Body of pancreas (tissue), 4 donors: ENCODE measurements at regions not wholly inside any gene's neighbourhood (a gene's known extent, or its start where the extent isn't known, plus 50 kb on each side); places are given as distances from the start of the nearest gene placed in this dataset.

ENCODE experiments used
- ATAC-seq: fragments of 150-250 bp; one replicate; pipeline ENCODE4 v1.9.1; 2016
- DNase-seq, 4 donors: peaks; one replicate each; pipeline ENCODE4 v3.0.0-alpha.2; 2019
- H3K27ac ChIP-seq, 4 donors: fragments of 200-600 bp; sonication (generic); 1 replicate in 3 of 4; 2 replicates in 1 of 4; pipeline versions ENCODE4 v1.5.1 to v1.6.1; 2016 to 2019; ENCODE audit warnings: mild to moderate bottlenecking in 1 of 4, mixed read lengths in 1 of 4, moderate library complexity in 1 of 4
- H3K27me3 ChIP-seq, 2 donors: fragments of 200-600 bp; sonication (generic); one replicate each; pipeline ENCODE4 v1.6.0; 2016; ENCODE audit warnings: mild to moderate bottlenecking in 1 of 2
- H3K36me3 ChIP-seq, 2 donors: fragments of 200-600 bp; sonication (generic); replicated peaks in 1 of 2; 2 replicates each; pipeline ENCODE4 v1.5.1; 2016; ENCODE audit warnings: low read depth in 2 of 2; ENCODE audit not compliant: insufficient read depth in 1 of 2
- H3K4me1 ChIP-seq: fragments of 200-600 bp; sonication (generic); one replicate; pipeline ENCODE4 v1.6.0; 2016
- H3K4me3 ChIP-seq, 2 donors: fragments of 200-600 bp; sonication (generic); 1 replicate in 1 of 2; 2 replicates in 1 of 2; pipeline ENCODE4 v1.5.1; 2016 to 2019
- H3K9me3 ChIP-seq, 3 donors: fragments of 200-600 bp; sonication (generic); 1 replicate in 2 of 3; 2 replicates in 1 of 3; pipeline ENCODE4 v1.5.1; 2016
- POLR2A ChIP-seq, 3 donors: fragments of 450-650 bp; IDR thresholded peaks; one replicate each; pipeline ENCODE4 v1.6.1; 2016; ENCODE audit warnings: antibody characterized with exemption in 3 of 3, mild to moderate bottlenecking in 2 of 3
- WGBS, 2 donors: methylation state at CpG; one replicate each; pipeline ENCODE4 v1.1.5; 2017; 5-methylcytosine and 5-hydroxymethylcytosine counted together
- intact Hi-C: fragments of 100-400 bp; cut with DNase I; formaldehyde crosslinking; loops from one replicate; pipeline ENCODE4 v1.15.1; 2023
- TF ChIP-seq, protein P1 (sequence below), 7 experiments: fragments of 450-650 bp in 4 of 7; fragments of 200-600 bp in 3 of 7; sonication (generic) in 3 of 7; IDR thresholded peaks; one replicate each; pipeline ENCODE4 v1.5.1; 2016 to 2019; ENCODE audit warnings: antibody characterized with exemption in 7 of 7

- no peaks in the 10 kb centered on the region for H3K27me3 ChIP-seq
- no peaks in the 10 kb centered on the region for H3K36me3 ChIP-seq
- intact Hi-C loops: no loop called here
- DNase-seq (no peak), ATAC-seq (no peak)
- H3K4me1 ChIP-seq: no peaks in the 10 kb centered on the region
- no peak overlapping the region for H3K27ac ChIP-seq
- TF ChIP-seq, protein P1, sequence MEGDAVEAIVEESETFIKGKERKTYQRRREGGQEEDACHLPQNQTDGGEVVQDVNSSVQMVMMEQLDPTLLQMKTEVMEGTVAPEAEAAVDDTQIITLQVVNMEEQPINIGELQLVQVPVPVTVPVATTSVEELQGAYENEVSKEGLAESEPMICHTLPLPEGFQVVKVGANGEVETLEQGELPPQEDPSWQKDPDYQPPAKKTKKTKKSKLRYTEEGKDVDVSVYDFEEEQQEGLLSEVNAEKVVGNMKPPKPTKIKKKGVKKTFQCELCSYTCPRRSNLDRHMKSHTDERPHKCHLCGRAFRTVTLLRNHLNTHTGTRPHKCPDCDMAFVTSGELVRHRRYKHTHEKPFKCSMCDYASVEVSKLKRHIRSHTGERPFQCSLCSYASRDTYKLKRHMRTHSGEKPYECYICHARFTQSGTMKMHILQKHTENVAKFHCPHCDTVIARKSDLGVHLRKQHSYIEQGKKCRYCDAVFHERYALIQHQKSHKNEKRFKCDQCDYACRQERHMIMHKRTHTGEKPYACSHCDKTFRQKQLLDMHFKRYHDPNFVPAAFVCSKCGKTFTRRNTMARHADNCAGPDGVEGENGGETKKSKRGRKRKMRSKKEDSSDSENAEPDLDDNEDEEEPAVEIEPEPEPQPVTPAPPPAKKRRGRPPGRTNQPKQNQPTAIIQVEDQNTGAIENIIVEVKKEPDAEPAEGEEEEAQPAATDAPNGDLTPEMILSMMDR (IDR thresholded peaks at IDR 0.05): no peak
- no peak for TF ChIP-seq POLR2A (IDR thresholded peaks at IDR 0.05)
- no peak overlapping the region for H3K4me3 ChIP-seq
- 37 to 47% methylated on average over 5 of the region's 5 CpGs for WGBS, 2 donors
- H3K9me3 ChIP-seq: no peaks in the 10 kb centered on the region
Observed at GRCh38 chr4:112860830-112861690, 188.4 kb upstream of the ANK2 start.

DNA sequence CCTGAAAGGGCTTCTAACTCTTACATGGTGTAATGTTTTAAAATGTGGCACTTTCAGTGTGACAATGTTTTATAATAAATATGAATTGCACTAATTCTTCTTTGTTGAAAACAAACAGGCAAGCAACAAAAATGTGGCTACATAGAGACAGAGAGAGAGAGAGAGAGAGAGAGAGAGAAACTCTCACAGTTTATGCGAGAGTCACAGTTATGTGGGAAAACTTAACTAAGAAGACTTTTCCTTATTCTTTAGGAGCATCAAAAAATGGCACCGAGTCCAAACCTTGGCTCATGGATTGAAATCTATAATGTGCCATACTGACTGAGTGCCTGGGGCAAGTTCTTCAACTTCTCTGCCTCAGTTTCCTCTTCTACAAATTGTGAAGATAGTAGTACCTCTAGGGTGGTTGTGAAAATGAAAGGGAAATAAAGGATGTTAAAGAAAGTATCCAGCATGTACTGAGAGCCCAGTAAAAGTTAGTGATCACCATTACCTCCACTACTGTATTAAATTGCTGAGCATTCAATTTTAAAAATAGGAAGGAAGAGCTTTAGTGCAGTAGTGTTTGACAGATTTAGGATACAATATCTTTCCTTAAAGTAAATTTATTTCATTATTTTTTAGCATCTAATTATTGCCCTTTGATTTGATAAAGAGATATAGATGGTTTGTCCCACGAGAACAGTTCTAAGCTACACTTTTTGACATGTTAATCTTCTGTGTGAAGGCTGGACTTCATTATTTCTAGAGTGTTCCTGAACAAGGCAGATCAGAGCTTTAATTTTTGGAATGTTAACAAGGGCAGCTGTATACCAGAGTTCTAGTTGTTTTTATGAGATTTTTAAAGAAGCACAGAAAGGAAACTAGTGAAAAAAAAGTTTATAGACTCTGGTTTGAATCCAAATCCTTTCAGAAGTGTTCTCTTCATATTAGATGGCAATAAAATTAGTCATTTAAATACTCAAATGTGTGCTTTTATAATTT lies 187.5 kb upstream of the ANK2 start:
- Histone ChIP-seq H3K9me3 (no peaks in the 10 kb centered on the region), H3K36me3 (no peaks in the 10 kb centered on the region), H3K4me1 (no peaks in the 10 kb centered on the region), H3K27me3 (no peaks in the 10 kb centered on the region), H3K4me3 (no peak overlapping the region), H3K27ac (no peak overlapping the region)
- intact Hi-C loops: no loop called here
- no peak for ATAC-seq
- TF ChIP-seq, protein P1 (IDR thresholded peaks at IDR 0.05): no peak
- TF ChIP-seq POLR2A (IDR thresholded peaks at IDR 0.05): no peak
- DNase-seq: no peak
- 52 to 61% methylated on average over 3 of the region's 3 CpGs for WGBS, 2 donors

GRCh38 chr4:112865443-112865842 lies 184.0 kb upstream of the ANK2 start:
- DNase-seq (no peak), ATAC-seq (no peak)
- no peaks in the 10 kb centered on the region for H3K36me3 ChIP-seq
- H3K27ac ChIP-seq: no peak overlapping the region
- intact Hi-C loops: no loop called here
- TF ChIP-seq POLR2A (IDR thresholded peaks at IDR 0.05): no peak
- TF ChIP-seq, protein P1 (IDR thresholded peaks at IDR 0.05): no peak
- no peaks in the 10 kb centered on the region for H3K9me3 ChIP-seq
- H3K27me3 ChIP-seq: no peaks in the 10 kb centered on the region
- no peaks in the 10 kb centered on the region for H3K4me1 ChIP-seq
- H3K4me3 ChIP-seq: no peak overlapping the region

- Histone ChIP-seq H3K27ac (no peak overlapping the region), H3K27me3 (no peaks in the 10 kb centered on the region), H3K9me3 (no peaks in the 10 kb centered on the region), H3K4me1 (no peaks in the 10 kb centered on the region), H3K36me3 (no peaks in the 10 kb centered on the region), H3K4me3 (no peak overlapping the region)
- WGBS, 2 donors: 49 to 56% methylated on average over 2 of the region's 2 CpGs
- intact Hi-C loops: no loop called here
- TF ChIP-seq, protein P1 (IDR thresholded peaks at IDR 0.05): no peak
- no peak for TF ChIP-seq POLR2A (IDR thresholded peaks at IDR 0.05)
- ATAC-seq: no peak
- no peak for DNase-seq
Observed at GRCh38 chr4:112876316-112876715, 173.1 kb upstream of the ANK2 start.
